GM19351 (cell line): ENCODE measurements at regions not wholly inside any gene's neighbourhood (a gene's known extent, or its start where the extent isn't known, plus 50 kb on each side); places are given as distances from the start of the nearest gene placed in this dataset.
"Not testable (repeated sequence)": the region's sequence is repeated elsewhere in the genome, so short reads cannot be mapped to it uniquely, and the experiment has no call there.

Experiments used
- ATAC-seq: cut with Tn5 transposase; IDR thresholded peaks from one replicate; pipeline ENCODE4 v1.9.1; 2021; ENCODE audit warnings: mild to moderate bottlenecking, moderate library complexity; ENCODE audit not compliant: unreplicated experiment

GRCh38 chr2:219724628-219725027 lies 97.2 kb downstream of the SLC4A3 start:
- no peak for ATAC-seq

- ATAC-seq, result no peak
Measured at GRCh38 chr2:219726916-219727315, 99.5 kb downstream of the SLC4A3 start.

- ATAC-seq, result no peak
Measured at GRCh38 chr2:219727771-219728429, 100.5 kb downstream of the SLC4A3 start.

- no peak for ATAC-seq
Measured at GRCh38 chr2:219728991-219729487, 101.6 kb downstream of the SLC4A3 start.

- no peak for ATAC-seq
Measured at GRCh38 chr2:219731173-219731572, 103.7 kb downstream of the SLC4A3 start.

- no peak for ATAC-seq
Measured at GRCh38 chr2:219733106-219733505, 105.7 kb downstream of the SLC4A3 start.

- ATAC-seq, result no peak
Measured at GRCh38 chr2:219733746-219734145, 106.3 kb downstream of the SLC4A3 start.

GRCh38 chr2:219736209-219736608 lies 108.8 kb downstream of the SLC4A3 start:
- no peak for ATAC-seq

GRCh38 chr2:219737270-219737691 lies 109.9 kb downstream of the SLC4A3 start:
- no peak for ATAC-seq

- ATAC-seq, result no peak
Measured at GRCh38 chr2:219739066-219739465, 111.6 kb downstream of the SLC4A3 start.

- ATAC-seq, result no peak
Measured at GRCh38 chr2:219739866-219740440, 112.5 kb downstream of the SLC4A3 start.

- ATAC-seq, result no peak
Measured at GRCh38 chr2:219743548-219743947, 116.1 kb downstream of the SLC4A3 start.

- no peak for ATAC-seq
Measured at GRCh38 chr2:219744066-219744465, 116.6 kb downstream of the SLC4A3 start.

- no peak for ATAC-seq
Measured at GRCh38 chr2:219744600-219744999, 117.2 kb downstream of the SLC4A3 start.

GRCh38 chr2:219747637-219748036 lies 120.2 kb downstream of the SLC4A3 start:
- no peak for ATAC-seq

- no peak for ATAC-seq
Measured at GRCh38 chr2:219748671-219749570, 121.5 kb downstream of the SLC4A3 start.

- ATAC-seq, result not testable (repeated sequence)
Measured at GRCh38 chr2:219751121-219751520, 123.7 kb downstream of the SLC4A3 start.

GRCh38 chr2:219752726-219753125 lies 125.3 kb downstream of the SLC4A3 start:
- ATAC-seq, result no peak

GRCh38 chr2:219758907-219759680 lies 131.7 kb downstream of the SLC4A3 start:
- no peak for ATAC-seq

- ATAC-seq, result no peak
Measured at GRCh38 chr2:219759801-219760200, 132.4 kb downstream of the SLC4A3 start.
